HG03159 (cell line): ENCODE measurements at regions not wholly inside any gene's neighbourhood (a gene's known extent, or its start where the extent isn't known, plus 50 kb on each side); places are given as distances from the start of the nearest gene placed in this dataset.
"Not testable (repeated sequence)": the region's sequence is repeated elsewhere in the genome, so short reads cannot be mapped to it uniquely, and the experiment has no call there.

Source experiments
- ATAC-seq: cut with Tn5 transposase; IDR thresholded peaks from one replicate; pipeline ENCODE4 v1.9.1; 2021; ENCODE audit warnings: mild to moderate bottlenecking, moderate library complexity; ENCODE audit not compliant: unreplicated experiment

- no peak for ATAC-seq
These were observed 101.6 kb upstream of the TARDBP start for GRCh38 chr1:10910681-10911489.

- ATAC-seq = no peak
These were observed 100.8 kb upstream of the TARDBP start for GRCh38 chr1:10911490-10912166.

GRCh38 chr1:10912441-10912840 lies 100.0 kb upstream of the TARDBP start:
- no peak for ATAC-seq

DNA sequence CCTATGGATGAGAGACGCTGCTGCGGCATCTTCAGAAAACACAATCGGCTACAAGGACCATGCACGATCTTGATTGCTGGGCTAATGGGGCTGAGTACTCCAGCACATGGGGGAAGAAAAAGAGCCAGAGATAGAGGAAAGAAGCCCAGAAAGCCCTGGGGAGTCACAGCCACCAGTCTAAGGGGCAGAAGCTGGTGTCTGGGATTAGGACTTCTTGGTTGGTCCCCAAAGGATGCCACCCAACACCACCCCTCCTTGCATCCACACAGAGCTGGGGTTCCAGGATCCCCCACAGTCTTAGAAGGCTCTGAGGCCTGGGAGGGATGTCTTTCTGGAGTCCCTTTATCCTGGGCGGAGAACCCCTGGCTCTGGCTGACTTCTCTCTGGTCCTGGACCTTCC lies 98.4 kb upstream of the TARDBP start:
- ATAC-seq = no peak

DNA sequence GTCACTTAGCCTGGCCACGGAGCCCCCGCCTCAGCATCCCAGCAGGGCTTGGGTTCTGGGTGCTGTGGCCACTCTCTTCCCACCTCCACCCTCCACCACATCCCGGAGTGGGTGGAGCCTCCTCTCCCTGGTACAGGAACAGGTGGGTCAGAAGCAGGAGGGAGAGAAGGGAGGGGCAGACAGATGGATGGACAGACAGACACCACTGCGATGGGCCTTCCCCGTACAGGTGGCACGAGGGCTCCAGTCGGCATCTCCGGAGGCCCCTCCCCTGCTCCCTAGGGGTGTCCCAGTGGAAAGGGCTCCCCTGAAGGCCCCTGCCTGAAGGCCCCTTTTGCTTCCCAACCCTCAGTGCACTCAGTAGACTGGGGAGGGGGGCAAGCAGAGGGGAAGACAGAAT lies 96.9 kb upstream of the TARDBP start:
- no peak for ATAC-seq

GRCh38 chr1:10916311-10916710 lies 96.1 kb upstream of the TARDBP start:
- ATAC-seq = no peak

DNA sequence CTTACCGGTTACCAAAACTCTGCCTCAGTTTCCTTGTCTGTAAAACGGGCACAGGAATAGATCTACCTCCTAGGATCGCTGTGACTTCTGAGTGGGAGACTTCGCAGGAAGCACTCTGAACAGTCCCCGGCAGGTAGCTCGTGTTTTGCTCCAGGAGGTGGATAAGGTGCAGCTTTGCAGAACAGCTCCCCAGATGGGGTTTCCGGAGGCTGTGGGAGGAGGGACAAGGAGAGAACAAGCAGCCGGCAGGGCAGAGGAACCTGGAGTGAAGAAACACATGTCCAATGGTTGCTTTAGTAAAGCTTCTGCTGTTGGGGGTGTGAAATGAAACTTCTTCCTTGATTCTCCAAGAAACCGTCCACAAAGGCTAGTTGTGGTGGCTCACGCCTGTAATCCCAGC lies 95.5 kb upstream of the TARDBP start:
- ATAC-seq = no peak

DNA sequence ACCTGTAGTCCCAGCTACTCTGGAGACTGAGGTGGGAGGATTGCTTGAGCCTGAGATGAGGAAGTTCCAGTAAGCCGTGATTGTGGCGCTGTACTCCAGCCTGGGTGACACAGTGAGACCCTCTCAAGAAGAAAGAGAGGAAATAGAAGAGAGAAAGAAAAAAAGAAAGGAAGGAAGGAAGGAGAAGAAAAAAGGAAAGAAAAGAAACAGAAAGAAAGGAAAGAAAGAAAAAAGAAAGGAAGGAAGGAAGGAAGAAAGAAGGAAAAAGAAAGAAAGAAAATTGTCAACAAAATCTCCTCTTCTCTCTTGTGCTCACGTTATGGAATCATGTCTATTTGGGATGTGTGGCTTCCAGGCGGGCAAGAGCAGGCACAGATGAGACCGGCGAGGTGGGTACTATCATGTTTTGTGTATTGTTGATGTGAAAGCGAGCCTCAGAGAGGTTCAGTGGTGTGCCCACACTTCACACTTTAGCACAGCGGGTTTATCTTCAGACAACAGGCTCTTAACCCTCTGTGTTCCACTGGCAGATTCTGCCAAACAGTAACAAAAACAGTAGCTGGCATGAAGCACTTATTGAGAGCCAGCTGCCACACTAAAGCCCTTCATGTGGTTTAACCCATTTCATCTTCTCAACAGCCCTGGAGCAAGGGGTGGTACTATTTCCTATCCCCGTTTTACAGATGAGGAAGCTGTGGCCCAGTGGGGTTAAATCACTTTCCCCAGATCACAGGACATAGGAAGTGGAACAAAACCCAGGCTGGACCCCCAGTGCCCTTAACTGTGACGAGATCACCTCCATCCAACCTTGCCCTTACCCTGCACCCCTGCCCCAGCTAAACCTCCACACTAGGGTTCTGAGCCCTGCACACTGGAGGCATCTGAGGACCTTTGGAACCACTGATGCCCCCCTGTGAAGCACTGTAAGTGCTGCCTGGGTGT lies 94.7 kb upstream of the TARDBP start:
- no peak for ATAC-seq

- no peak for ATAC-seq
These were observed 93.9 kb upstream of the TARDBP start for GRCh38 chr1:10918531-10918930.

GRCh38 chr1:10920063-10920626 lies 92.3 kb upstream of the TARDBP start:
- no peak for ATAC-seq

- ATAC-seq = not testable (repeated sequence)
These were observed 90.0 kb upstream of the TARDBP start for GRCh38 chr1:10922315-10923060.

GRCh38 chr1:10924030-10924429 lies 88.4 kb upstream of the TARDBP start:
- ATAC-seq = no peak

GRCh38 chr1:10928654-10929053 lies 83.8 kb upstream of the TARDBP start:
- ATAC-seq = no peak

DNA sequence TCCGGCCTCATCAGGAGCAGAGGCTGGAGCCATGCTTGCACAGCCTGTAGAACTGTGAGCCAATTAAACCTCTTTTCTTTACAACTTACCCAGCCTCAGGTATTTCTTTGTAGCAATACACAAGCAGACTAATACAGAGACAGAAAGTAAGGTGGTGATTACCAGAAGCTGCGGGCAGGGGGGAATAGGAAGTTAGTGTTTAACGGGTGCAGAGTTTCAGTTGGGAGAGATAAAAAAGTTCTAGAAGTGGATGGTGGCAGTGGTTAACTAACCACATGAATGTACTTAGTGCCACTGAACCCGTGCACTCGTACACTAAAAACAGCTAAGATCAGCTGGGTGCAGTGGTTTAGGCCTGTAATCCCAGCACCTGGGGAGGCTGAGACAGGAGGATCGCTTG lies 80.4 kb upstream of the TARDBP start:
- ATAC-seq = no peak

GRCh38 chr1:10934150-10934818 lies 78.2 kb upstream of the TARDBP start:
- ATAC-seq = no peak

DNA sequence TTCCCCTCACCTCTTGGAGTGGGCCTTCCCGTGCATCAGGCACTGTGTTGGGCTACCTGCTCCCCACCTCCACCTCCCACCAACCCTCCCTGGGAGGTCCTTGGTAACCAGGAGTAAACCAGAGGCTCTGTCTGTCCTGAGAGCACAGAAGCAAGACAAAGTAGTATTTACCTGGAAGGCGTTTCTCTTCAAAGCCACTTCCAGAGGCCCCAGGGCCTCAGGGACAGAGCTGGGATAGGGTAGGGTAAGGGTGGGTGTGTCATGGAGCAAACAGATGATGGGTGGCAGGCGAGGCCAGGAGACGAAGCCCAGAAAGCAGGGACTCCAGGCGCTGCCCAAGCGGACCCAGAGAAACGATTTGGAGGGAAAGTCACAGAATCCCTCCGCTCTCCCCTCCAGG lies 77.2 kb upstream of the TARDBP start:
- ATAC-seq = no peak

- ATAC-seq = no peak
These were observed 76.7 kb upstream of the TARDBP start for GRCh38 chr1:10935724-10936123.

GRCh38 chr1:10936998-10937901 lies 75.2 kb upstream of the TARDBP start:
- no peak for ATAC-seq
